H1 (cell line): ENCODE measurements at regions not wholly inside any gene's neighbourhood (a gene's known extent, or its start where the extent isn't known, plus 50 kb on each side); places are given as distances from the start of the nearest gene placed in this dataset.

ENCODE experiments used
- BCL11A ChIP-seq, 2 experiments: IDR thresholded peaks; one replicate each; pipeline ENCODE4 v1.6.1; 2011; ENCODE audit warnings: low read depth in 2 of 2, low read length in 2 of 2, mild to moderate bottlenecking in 2 of 2

DNA sequence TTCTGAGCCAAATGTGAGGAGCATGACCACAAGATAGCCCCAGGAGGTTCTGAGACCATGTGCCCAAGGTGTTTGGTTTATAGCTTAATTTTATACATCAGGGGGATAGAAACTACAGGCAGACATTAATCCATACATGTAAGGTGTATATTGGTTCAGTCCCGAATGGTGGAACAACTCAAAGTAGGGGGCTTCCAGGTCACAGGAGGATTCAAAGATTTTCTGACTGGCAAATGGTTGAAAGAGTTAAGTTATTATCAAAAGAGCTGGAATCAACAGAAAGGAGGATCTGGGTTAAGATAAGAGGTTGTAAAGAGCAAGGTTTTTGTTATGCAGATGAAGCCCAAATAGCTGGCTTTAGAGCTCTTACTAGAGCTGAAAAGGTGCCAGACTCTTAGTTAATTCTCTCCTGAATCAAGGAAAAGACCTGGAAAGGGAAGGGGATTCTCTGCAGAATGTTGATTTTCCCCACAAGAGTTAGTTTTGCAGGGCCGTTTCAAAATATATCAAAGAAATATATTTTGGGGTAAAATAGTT, 640.0 kb downstream of the IPMK start (continued):
- no peak for TF ChIP-seq BCL11A (IDR thresholded peaks at IDR 0.05; ENCODE audit: low read depth in 2 of 2, low read length in 2 of 2)
